ENCODE measurements at regions not wholly inside any gene's neighbourhood (a gene's known extent, or its start where the extent isn't known, plus 50 kb on each side); places are given as distances from the start of the nearest gene placed in this dataset.

GRCh38 chr6:164206807-164207423 is 792.4 kb downstream of the QKI start:
- TF ChIP-seq POLR2A (IDR thresholded peaks at IDR 0.05) (no peak), CTCF (IDR thresholded peaks at IDR 0.05) (no peak)
